GM23338 (cell line): ENCODE measurements at regions not wholly inside any gene's neighbourhood (a gene's known extent, or its start where the extent isn't known, plus 50 kb on each side); places are given as distances from the start of the nearest gene placed in this dataset.

Source experiments
- ATAC-seq: fragments of 200-7000 bp; cut with Tn5 transposase; 3 replicates; pipeline ENCODE4 v1.9.1; 2020
- DNase-seq: peaks from one replicate; pipeline ENCODE4 v3.0.0-alpha.2; 2015; ENCODE audit warnings: low spot score
- H2AFZ ChIP-seq: fragments of 200-600 bp; sonication (generic); 2 replicates; pipeline ENCODE4 v1.8.0; 2016; ENCODE audit warnings: antibody characterized with exemption, mild to moderate bottlenecking, moderate library complexity
- H3F3A ChIP-seq: fragments of 200-600 bp; sonication (generic); replicated peaks from 2 replicates; pipeline ENCODE4 v1.8.0; 2017; ENCODE audit warnings: antibody characterized with exemption, mixed run types, low read depth
- H3K27ac ChIP-seq: fragments of 200-600 bp; sonication (generic); 2 replicates; pipeline ENCODE4 v1.6.1; 2016; ENCODE audit warnings: low read depth
- H3K27me3 ChIP-seq: fragments of 200-600 bp; sonication (generic); 2 replicates; pipeline ENCODE4 v1.8.0; 2016; ENCODE audit warnings: mild to moderate bottlenecking, mixed run types, moderate library complexity; ENCODE audit not compliant: insufficient read depth
- H3K36me3 ChIP-seq: fragments of 200-600 bp; sonication (generic); 2 replicates; pipeline ENCODE4 v1.8.0; 2016; ENCODE audit warnings: mild to moderate bottlenecking; ENCODE audit not compliant: insufficient read depth
- H3K4me1 ChIP-seq: fragments of 200-600 bp; sonication (generic); 2 replicates; pipeline ENCODE4 v1.8.0; 2016; ENCODE audit warnings: mild to moderate bottlenecking, moderate library complexity; ENCODE audit not compliant: insufficient read depth
- H3K4me2 ChIP-seq: fragments of 200-600 bp; sonication (generic); 2 replicates; pipeline ENCODE4 v1.7.1; 2017; ENCODE audit warnings: mixed run types
- H3K4me3 ChIP-seq: fragments of 200-600 bp; sonication (generic); 2 replicates; pipeline ENCODE4 v1.6.1; 2016; ENCODE audit warnings: mixed run types
- H3K79me2 ChIP-seq: fragments of 200-600 bp; sonication (generic); replicated peaks from 2 replicates; pipeline ENCODE4 v1.8.0; 2017; ENCODE audit warnings: mild to moderate bottlenecking; ENCODE audit not compliant: insufficient read depth
- H3K9me2 ChIP-seq: fragments of 200-600 bp; sonication (generic); 2 replicates; pipeline ENCODE4 v1.8.0; 2017; ENCODE audit not compliant: insufficient read depth
- H4K20me1 ChIP-seq: fragments of 200-600 bp; sonication (generic); replicated peaks from 2 replicates; pipeline ENCODE4 v1.8.0; 2017; ENCODE audit warnings: mild to moderate bottlenecking; ENCODE audit not compliant: insufficient read depth
- H3K27ac Mint-ChIP-seq: 2 replicates; pipeline ENCODE4 v1.8.0; 2020; ENCODE audit warnings: inconsistent platforms, mild to moderate bottlenecking, moderate library complexity, mixed read lengths
- H3K27me3 Mint-ChIP-seq: 3 replicates; pipeline ENCODE4 v1.8.0; 2022; ENCODE audit warnings: low read depth, mild to moderate bottlenecking, moderate library complexity, mixed read lengths, inconsistent platforms; ENCODE audit not compliant: insufficient read depth, poor library complexity
- H3K36me3 Mint-ChIP-seq: 3 replicates; pipeline ENCODE4 v1.8.0; 2021; ENCODE audit warnings: low read depth, mild to moderate bottlenecking, inconsistent platforms, moderate library complexity, mixed read lengths
- H3K4me1 Mint-ChIP-seq: 3 replicates; pipeline ENCODE4 v1.8.0; 2020; ENCODE audit warnings: mild to moderate bottlenecking, inconsistent platforms, mixed read lengths
- H3K4me3 Mint-ChIP-seq: 3 replicates; pipeline ENCODE4 v1.8.0; 2021; ENCODE audit warnings: moderate library complexity, mild to moderate bottlenecking, inconsistent platforms, mixed read lengths
- H3K9me3 Mint-ChIP-seq: 3 replicates; pipeline ENCODE4 v1.8.0; 2020; ENCODE audit warnings: moderate library complexity, mild to moderate bottlenecking, inconsistent platforms, mixed read lengths
- EZH2 ChIP-seq: fragments of 200-600 bp; sonication (generic); IDR thresholded peaks from one replicate; pipeline ENCODE4 v1.8.0; 2017; ENCODE audit warnings: antibody characterized with exemption, mild to moderate bottlenecking, low read depth; ENCODE audit not compliant: unreplicated experiment
- JUNB ChIP-seq: IDR thresholded peaks from one replicate; pipeline ENCODE4 v1.6.1; 2016; ENCODE audit warnings: antibody characterized with exemption; ENCODE audit not compliant: unreplicated experiment
- ZNF331 ChIP-seq: fragments of 250-450 bp; sonication (Bioruptor Pico); IDR thresholded peaks from 2 replicates; pipeline ENCODE4 v1.5.0; 2020; ENCODE audit warnings: low read depth, mild to moderate bottlenecking, moderate library complexity
- TF ChIP-seq, protein P1 (sequence below): IDR thresholded peaks from 2 replicates; pipeline ENCODE4 v1.6.1; 2016; ENCODE audit warnings: antibody characterized with exemption
- TF ChIP-seq, protein P2 (sequence below): fragments of 250-450 bp; sonication (Bioruptor Pico); IDR thresholded peaks from 2 replicates; pipeline ENCODE4 v1.5.0; 2020; ENCODE audit warnings: mild to moderate bottlenecking, moderate library complexity
- TF ChIP-seq, protein P3 (sequence below): IDR thresholded peaks from one replicate; pipeline ENCODE4 v1.6.1; 2018; ENCODE audit warnings: antibody characterized with exemption; ENCODE audit not compliant: unreplicated experiment

DNA sequence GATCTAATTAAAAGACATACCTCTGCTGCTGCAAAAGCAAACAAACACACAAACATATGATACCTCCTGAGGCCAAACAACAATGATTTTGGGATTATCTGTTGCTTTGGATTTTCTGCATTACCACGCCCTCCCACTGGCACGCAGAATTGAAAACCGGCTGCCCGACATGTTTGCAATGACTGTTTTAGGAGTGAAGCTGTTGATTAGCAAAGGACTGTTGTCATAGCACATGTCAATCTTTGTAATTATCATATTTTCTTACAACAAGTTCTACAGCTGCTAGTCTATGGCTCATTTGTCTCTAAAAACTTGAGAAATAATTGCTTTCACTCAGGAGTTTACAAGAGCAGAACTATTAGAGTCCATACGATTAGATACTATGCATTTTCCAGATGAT lies 94.4 kb upstream of the MEIS1 start:
- peaks cover 8% of the 10 kb centered on the region; the same call in 2 of the 3 replicates for H3K36me3 Mint-ChIP-seq
- TF ChIP-seq, protein P1, sequence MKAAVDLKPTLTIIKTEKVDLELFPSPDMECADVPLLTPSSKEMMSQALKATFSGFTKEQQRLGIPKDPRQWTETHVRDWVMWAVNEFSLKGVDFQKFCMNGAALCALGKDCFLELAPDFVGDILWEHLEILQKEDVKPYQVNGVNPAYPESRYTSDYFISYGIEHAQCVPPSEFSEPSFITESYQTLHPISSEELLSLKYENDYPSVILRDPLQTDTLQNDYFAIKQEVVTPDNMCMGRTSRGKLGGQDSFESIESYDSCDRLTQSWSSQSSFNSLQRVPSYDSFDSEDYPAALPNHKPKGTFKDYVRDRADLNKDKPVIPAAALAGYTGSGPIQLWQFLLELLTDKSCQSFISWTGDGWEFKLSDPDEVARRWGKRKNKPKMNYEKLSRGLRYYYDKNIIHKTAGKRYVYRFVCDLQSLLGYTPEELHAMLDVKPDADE = no peak
- TF ChIP-seq JUNB = no peak
- Histone ChIP-seq H3K36me3 (no peaks in the 10 kb centered on the region), H3K27me3 (no peaks in the 10 kb centered on the region), H4K20me1 (no peaks in the 10 kb centered on the region), H3F3A (no peaks in the 10 kb centered on the region), H2AFZ (no peak overlapping the region), H3K4me1 (no peaks in the 10 kb centered on the region), H3K4me3 (no peak overlapping the region), H3K4me2 (no peak overlapping the region), H3K27ac (no peak overlapping the region), H3K9me2 (no peaks in the 10 kb centered on the region), H3K79me2 (no peaks in the 10 kb centered on the region)
- no peaks in the 10 kb centered on the region; the same call in 2 of the 3 replicates for H3K4me1 Mint-ChIP-seq
- H3K27ac Mint-ChIP-seq = no peak overlapping the region
- H3K9me3 Mint-ChIP-seq = peaks cover 19% of the 10 kb centered on the region
- peaks cover 7% of the 10 kb centered on the region for H3K27me3 Mint-ChIP-seq
- no peak overlapping the region for H3K4me3 Mint-ChIP-seq
- no peak for DNase-seq
- ATAC-seq = no peak

DNA sequence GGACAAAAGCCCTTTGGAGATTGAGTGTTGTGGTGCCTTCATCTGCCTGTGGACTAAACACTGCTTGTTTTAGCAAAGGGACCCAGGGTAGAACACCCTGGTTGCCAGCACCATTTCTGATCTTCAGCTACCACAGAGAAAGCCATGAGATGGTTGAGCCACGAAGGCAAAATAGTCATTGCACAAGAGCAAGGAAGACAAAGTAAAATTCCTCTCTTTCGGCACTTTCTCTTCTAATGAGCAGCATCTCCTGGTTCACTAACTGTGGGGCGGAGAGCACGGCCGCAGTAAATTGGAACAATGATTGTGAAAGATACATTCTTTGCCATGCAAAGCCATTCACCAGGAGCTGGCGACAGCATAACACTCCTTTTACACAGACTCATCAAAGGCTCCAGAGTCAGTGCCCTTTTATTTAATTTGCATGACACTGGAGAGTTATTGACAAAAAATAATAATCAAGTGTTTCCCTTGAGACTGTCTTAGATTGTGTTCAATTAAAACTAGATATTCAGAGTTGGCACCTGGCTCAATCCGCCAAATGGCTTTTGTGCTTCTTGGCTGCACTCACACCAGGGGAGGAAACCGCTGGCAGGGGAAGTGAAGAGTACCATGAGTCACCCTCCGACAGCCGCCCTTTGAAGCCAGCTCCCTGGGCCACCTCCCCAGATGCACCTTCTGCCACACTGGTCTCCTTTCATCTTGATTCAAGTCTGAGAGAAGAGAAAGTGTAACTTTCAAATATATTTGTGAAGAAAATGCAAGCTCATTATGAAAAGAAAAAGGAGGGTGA lies 100.5 kb upstream of the MEIS1 start:
- no peak overlapping the region for H3K4me3 ChIP-seq
- no peaks in the 10 kb centered on the region for H3K9me3 Mint-ChIP-seq
- no peaks in the 10 kb centered on the region for H3K79me2 ChIP-seq
- H3K27ac ChIP-seq = no peak overlapping the region
- TF ChIP-seq ZNF331 (CRISPR knock-in tag) = no peak
- no peak for TF ChIP-seq EZH2
- no peak for TF ChIP-seq JUNB
- TF ChIP-seq, protein P2, sequence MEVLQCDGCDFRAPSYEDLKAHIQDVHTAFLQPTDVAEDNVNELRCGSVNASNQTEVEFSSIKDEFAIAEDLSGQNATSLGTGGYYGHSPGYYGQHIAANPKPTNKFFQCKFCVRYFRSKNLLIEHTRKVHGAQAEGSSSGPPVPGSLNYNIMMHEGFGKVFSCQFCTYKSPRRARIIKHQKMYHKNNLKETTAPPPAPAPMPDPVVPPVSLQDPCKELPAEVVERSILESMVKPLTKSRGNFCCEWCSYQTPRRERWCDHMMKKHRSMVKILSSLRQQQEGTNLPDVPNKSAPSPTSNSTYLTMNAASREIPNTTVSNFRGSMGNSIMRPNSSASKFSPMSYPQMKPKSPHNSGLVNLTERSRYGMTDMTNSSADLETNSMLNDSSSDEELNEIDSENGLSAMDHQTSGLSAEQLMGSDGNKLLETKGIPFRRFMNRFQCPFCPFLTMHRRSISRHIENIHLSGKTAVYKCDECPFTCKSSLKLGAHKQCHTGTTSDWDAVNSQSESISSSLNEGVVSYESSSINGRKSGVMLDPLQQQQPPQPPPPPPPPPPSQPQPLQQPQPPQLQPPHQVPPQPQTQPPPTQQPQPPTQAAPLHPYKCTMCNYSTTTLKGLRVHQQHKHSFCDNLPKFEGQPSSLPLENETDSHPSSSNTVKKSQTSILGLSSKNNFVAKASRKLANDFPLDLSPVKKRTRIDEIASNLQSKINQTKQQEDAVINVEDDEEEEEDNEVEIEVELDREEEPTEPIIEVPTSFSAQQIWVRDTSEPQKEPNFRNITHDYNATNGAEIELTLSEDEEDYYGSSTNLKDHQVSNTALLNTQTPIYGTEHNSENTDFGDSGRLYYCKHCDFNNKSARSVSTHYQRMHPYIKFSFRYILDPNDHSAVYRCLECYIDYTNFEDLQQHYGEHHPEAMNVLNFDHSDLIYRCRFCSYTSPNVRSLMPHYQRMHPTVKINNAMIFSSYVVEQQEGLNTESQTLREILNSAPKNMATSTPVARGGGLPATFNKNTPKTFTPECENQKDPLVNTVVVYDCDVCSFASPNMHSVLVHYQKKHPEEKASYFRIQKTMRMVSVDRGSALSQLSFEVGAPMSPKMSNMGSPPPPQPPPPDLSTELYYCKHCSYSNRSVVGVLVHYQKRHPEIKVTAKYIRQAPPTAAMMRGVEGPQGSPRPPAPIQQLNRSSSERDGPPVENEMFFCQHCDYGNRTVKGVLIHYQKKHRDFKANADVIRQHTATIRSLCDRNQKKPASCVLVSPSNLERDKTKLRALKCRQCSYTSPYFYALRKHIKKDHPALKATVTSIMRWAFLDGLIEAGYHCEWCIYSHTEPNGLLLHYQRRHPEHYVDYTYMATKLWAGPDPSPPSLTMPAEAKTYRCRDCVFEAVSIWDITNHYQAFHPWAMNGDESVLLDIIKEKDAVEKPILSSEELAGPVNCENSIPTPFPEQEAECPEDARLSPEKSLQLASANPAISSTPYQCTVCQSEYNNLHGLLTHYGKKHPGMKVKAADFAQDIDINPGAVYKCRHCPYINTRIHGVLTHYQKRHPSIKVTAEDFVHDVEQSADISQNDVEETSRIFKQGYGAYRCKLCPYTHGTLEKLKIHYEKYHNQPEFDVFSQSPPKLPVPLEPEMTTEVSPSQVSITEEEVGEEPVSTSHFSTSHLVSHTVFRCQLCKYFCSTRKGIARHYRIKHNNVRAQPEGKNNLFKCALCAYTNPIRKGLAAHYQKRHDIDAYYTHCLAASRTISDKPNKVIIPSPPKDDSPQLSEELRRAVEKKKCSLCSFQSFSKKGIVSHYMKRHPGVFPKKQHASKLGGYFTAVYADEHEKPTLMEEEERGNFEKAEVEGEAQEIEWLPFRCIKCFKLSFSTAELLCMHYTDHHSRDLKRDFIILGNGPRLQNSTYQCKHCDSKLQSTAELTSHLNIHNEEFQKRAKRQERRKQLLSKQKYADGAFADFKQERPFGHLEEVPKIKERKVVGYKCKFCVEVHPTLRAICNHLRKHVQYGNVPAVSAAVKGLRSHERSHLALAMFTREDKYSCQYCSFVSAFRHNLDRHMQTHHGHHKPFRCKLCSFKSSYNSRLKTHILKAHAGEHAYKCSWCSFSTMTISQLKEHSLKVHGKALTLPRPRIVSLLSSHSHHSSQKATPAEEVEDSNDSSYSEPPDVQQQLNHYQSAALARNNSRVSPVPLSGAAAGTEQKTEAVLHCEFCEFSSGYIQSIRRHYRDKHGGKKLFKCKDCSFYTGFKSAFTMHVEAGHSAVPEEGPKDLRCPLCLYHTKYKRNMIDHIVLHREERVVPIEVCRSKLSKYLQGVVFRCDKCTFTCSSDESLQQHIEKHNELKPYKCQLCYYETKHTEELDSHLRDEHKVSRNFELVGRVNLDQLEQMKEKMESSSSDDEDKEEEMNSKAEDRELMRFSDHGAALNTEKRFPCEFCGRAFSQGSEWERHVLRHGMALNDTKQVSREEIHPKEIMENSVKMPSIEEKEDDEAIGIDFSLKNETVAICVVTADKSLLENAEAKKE (CRISPR knock-in tag) = no peak
- TF ChIP-seq, protein P3, sequence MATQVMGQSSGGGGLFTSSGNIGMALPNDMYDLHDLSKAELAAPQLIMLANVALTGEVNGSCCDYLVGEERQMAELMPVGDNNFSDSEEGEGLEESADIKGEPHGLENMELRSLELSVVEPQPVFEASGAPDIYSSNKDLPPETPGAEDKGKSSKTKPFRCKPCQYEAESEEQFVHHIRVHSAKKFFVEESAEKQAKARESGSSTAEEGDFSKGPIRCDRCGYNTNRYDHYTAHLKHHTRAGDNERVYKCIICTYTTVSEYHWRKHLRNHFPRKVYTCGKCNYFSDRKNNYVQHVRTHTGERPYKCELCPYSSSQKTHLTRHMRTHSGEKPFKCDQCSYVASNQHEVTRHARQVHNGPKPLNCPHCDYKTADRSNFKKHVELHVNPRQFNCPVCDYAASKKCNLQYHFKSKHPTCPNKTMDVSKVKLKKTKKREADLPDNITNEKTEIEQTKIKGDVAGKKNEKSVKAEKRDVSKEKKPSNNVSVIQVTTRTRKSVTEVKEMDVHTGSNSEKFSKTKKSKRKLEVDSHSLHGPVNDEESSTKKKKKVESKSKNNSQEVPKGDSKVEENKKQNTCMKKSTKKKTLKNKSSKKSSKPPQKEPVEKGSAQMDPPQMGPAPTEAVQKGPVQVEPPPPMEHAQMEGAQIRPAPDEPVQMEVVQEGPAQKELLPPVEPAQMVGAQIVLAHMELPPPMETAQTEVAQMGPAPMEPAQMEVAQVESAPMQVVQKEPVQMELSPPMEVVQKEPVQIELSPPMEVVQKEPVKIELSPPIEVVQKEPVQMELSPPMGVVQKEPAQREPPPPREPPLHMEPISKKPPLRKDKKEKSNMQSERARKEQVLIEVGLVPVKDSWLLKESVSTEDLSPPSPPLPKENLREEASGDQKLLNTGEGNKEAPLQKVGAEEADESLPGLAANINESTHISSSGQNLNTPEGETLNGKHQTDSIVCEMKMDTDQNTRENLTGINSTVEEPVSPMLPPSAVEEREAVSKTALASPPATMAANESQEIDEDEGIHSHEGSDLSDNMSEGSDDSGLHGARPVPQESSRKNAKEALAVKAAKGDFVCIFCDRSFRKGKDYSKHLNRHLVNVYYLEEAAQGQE = no peak
- no peaks in the 10 kb centered on the region; the same call in 1 of the 2 replicates for H3K4me1 ChIP-seq
- H3K4me2 ChIP-seq = no peak overlapping the region
- DNase-seq (peak; percentile 45), ATAC-seq (peak; percentile 70)
- H3K27me3 ChIP-seq = no peaks in the 10 kb centered on the region
- no peaks in the 10 kb centered on the region; the same call in 2 of the 3 replicates for H3K36me3 Mint-ChIP-seq
- peaks cover 15% of the 10 kb centered on the region; the same call in 2 of the 3 replicates for H3K4me1 Mint-ChIP-seq
- H4K20me1 ChIP-seq = no peaks in the 10 kb centered on the region
- no peak overlapping the region for H2AFZ ChIP-seq
- H3K27me3 Mint-ChIP-seq = peaks cover 5% of the 10 kb centered on the region
- H3K9me2 ChIP-seq = no peaks in the 10 kb centered on the region
- no peaks in the 10 kb centered on the region for H3F3A ChIP-seq
- H3K4me3 Mint-ChIP-seq = no peak overlapping the region
- no peaks in the 10 kb centered on the region for H3K36me3 ChIP-seq
- H3K27ac Mint-ChIP-seq = no peak overlapping the region
